22Rv1 (cell line): ENCODE measurements at regions not wholly inside any gene's neighbourhood (a gene's known extent, or its start where the extent isn't known, plus 50 kb on each side); places are given as distances from the start of the nearest gene placed in this dataset.

Experiments
- CTCF ChIP-seq: fragments of 450-650 bp; IDR thresholded peaks from 2 replicates; pipeline ENCODE4 v1.5.1; 2017; ENCODE audit warnings: mild to moderate bottlenecking
- ZFX ChIP-seq: fragments of 450-650 bp; IDR thresholded peaks from 2 replicates; pipeline ENCODE4 v1.6.1; 2017; ENCODE audit warnings: antibody characterized with exemption, borderline replicate concordance

- no peak for TF ChIP-seq CTCF
- no peak for TF ChIP-seq ZFX
These were observed 66.5 kb upstream of the TBL1XR1 start for GRCh38 chr3:177263615-177264368.
